ENCODE measurements at regions not wholly inside any gene's neighbourhood (a gene's known extent, or its start where the extent isn't known, plus 50 kb on each side); places are given as distances from the start of the nearest gene placed in this dataset.

DNA sequence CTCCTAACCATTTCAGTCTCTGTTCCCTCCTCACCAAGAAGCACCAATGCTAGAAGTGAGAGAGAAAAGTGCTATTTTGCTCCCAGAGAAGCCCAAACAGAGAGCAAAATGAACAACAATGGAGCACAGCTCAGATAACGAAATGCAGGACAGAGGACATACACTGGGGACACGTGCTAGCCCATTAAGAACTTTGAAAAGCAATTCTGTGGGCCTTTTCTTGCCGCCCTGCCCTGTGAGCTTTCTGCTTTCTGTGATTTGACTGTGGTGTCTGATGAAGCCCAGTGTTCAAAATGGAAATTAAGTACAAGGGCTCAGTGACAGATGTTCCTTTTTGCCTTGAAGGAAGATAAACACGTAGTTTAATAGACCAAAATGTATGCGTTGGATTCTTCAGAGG is 130.8 kb downstream of the S1PR1 start:
- TF ChIP-seq CTCF (IDR thresholded peaks at IDR 0.05) (no peak), CHD2 (IDR thresholded peaks at IDR 0.05; ENCODE audit: low read length, partially characterized antibody) (no peak)

All from A549 (cell line).